HG03139 (cell line): ENCODE measurements at regions not wholly inside any gene's neighbourhood (a gene's known extent, or its start where the extent isn't known, plus 50 kb on each side); places are given as distances from the start of the nearest gene placed in this dataset.

ENCODE experiments used
- ATAC-seq: cut with Tn5 transposase; IDR thresholded peaks from one replicate; pipeline ENCODE4 v1.9.1; 2021; ENCODE audit not compliant: unreplicated experiment

GRCh38 chr20:4560667-4561066, 125.6 kb upstream of the PRNP start:
- ATAC-seq = no peak

GRCh38 chr20:4559906-4560305, 126.3 kb upstream of the PRNP start:
- no peak for ATAC-seq

DNA sequence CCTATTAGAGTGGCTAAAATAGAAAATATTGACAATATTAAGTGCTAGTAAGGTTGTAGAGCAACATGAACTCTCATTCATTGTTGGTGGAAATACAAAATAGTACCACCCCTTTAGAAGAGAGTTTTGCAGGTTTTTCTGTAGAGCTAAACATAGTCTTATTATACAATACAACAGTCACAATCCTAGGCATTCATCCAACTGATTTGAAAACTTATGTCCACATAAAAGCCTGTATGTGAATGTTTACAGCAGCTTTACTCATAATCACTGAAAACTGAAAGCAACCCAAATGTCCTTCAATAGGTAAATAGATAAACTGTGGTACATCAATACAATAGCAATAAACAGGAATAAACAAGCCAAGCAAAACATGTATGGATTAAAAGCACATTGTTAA, 127.2 kb upstream of the PRNP start:
- no peak for ATAC-seq

DNA sequence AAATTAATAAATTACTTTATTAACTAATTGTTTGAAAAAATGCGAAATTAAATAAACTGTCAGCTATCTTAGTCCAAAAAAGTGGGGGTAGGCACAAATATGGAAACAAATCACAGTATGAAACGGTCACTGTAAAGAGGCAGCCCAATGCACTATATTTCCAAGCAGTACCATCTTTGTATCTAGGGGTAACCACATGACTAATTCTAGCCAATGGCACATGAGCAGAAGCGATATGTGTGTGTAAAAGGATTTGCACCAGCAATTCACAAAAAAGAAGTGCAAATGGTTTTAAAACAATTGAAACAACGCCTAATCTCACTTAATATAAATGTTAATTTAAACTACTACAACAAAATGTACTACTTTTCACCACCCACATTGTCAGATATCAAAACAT, 129.5 kb upstream of the PRNP start:
- ATAC-seq = no peak

DNA sequence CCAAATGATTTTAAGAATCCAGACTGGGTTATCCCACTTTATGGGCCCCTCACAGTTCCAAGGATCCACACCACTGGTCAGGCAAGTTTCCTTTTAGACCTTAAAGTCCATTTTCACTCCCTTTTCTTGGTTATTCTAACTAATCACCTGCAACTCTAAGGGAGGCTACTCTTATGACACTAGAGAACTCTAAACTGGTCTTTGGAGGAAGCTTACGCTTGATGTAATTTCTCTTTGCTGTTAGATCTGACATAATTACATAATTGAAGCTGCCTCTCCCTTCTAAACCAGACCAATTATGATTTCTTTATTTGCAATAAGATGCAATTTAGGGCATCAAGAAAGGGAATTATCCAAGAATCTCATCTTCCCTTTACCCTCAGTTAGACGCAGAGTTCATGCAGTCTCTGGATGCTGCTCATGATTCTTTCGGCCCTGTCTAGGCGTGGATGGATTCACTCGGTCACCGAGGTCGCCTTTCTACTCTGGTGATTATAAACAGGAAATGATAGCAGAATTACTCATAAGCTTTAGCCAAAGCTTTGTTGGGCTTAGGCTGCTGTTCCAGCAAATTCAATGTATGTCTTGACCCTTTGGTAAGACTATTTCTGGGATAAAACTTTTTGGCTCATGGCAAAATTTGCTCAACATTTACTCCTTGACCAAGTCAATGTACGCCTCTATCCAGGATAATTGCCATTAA, 130.9 kb upstream of the PRNP start:
- no peak for ATAC-seq

- ATAC-seq = no peak
Observed at GRCh38 chr20:4554346-4554745, 131.9 kb upstream of the PRNP start.

GRCh38 chr20:4552075-4552640, 134.1 kb upstream of the PRNP start:
- no peak for ATAC-seq

GRCh38 chr20:4550740-4551139, 135.5 kb upstream of the PRNP start:
- no peak for ATAC-seq

DNA sequence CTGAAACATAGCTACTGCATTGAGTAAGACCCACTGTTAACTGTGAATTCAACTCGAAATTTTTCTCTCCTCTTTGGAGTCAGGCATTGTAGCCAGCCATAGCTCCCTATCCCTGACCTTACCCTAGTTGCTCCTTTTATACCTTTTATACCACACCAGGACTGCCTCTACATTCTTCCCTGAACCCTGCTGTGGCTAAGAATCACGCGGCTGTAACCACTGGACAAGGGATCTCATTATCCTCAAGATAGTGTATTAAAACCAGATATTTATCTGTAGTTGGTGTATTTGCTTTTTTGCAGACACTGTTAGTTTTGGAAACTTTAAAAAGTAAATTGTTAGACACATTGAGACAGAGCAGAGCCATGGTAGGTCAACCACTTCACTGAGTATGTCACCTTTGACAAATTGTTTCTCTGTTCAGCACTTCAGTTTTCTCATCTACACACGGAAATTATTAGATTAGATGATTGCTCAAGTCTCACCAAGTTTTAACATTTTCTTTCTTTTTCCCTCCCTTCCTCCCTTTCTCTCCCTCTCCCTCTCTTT, 136.5 kb upstream of the PRNP start:
- ATAC-seq = no peak

DNA sequence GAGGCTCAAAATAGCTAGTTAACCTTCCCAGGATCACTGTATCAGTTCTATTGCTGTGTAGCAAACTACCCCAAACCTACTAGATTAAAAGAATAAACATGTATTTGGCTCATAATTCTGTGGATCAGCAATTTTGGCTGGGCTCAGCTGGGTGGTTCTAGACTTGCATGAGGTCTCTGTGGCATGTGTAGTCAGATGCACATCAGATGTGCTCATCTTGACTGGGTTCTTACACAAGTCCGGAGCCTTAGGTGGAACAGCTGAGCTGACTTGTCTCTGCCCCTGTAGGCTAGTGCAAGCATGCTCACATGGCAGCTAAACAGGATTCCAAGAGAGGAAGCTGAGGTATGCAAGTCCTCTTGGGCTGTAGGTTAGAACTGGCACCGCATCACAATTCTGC, 137.7 kb upstream of the PRNP start:
- no peak for ATAC-seq

- no peak for ATAC-seq
Observed at GRCh38 chr20:4546786-4547185, 139.5 kb upstream of the PRNP start.

DNA sequence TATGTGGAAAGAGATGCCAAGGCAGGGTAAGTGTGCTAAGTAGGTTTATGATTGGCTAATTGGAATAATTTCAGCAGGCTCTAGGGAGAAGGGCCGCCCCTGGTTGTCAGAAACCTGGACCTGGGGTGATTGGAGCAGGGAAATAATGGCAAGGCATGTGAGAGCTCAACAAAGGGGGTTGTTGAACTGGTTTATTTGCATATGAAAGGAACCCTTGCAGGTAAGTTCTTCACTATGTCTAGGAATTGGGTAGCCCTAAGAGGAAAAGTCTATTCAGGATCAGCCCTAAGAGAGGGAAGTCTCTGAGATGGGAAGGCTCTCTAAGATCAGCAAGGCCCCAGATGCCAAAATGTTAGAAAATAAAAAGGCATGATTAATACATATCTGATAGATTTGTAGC, 139.9 kb upstream of the PRNP start:
- ATAC-seq = no peak

DNA sequence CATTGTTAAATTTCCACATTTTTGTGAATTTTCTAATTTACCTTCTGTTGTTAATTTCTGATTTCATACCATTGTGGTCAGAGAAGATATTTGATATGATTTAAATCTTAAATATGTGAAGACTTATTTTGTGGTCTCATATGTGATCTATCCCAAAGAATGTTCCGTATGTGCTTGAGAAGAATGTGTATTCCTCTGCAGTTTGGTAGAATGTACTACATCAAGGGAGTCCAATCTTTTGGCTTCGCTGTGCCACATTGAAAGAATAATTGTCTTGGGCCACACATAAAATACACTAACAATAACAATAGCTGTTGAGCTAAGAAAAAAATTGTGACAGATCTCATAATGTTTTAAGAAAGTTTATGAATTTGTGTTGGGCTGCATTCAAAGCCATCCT, 140.7 kb upstream of the PRNP start:
- no peak for ATAC-seq

DNA sequence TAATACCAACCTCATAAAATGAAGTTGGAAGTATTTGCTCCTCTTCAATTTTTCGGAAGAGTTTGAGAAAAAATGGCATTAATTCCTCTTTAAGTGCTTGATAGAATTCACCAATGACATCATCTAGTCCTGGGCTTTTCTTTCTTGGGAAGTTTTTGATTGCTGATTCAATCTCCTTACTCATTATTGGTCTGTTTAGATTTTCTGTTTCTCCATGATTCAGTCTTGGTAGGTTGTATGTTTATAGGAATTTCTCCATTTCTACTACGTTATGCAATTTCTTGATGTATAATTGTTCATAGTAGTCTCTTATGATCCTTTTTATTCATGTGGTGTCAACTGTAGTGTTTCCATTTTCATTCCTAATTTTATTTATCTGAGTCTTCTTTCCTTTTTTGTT, 141.5 kb upstream of the PRNP start:
- ATAC-seq = no peak

- no peak for ATAC-seq
Observed at GRCh38 chr20:4542270-4542669, 144.0 kb upstream of the PRNP start.

- ATAC-seq = no peak
Observed at GRCh38 chr20:4534315-4534714, 151.9 kb upstream of the PRNP start.

- ATAC-seq = no peak
Observed at GRCh38 chr20:4533368-4534133, 152.7 kb upstream of the PRNP start.

DNA sequence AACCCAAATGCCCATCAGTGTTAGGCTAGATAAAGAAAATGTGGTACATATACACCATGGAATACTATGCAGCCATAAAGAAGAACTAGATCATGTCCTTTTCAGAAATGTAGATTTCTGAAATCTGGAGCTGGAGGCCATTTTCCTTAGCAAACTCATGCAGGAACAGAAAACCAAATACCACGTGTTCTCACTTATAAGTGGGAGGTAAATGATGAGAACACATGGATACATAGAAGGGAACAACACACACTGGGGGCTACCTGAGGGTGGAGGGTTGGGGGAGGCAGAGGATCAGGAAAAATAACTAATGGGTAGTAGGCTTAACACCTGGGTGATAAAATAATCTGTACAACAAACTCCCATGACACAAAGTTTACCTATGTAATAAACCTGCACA, 153.5 kb upstream of the PRNP start:
- no peak for ATAC-seq

DNA sequence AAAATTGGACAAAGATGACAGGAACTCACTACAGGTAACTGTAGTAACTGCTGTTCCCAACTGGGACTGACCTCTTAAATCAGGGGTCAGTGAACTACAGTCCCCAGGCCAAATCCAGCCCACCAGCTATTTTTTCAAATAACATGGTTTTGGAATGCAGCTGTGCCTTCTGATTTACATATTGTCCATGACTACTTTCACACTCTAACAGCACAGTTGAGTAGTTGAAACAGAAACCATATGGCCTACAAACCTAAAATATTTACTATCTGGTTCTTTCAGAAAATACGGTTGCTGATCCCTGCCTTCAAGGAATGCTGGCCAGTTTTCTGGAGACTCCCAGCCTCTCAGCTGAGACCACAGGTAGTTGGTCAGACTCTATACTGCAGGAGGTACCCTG, 161.5 kb upstream of the PRNP start:
- no peak for ATAC-seq

DNA sequence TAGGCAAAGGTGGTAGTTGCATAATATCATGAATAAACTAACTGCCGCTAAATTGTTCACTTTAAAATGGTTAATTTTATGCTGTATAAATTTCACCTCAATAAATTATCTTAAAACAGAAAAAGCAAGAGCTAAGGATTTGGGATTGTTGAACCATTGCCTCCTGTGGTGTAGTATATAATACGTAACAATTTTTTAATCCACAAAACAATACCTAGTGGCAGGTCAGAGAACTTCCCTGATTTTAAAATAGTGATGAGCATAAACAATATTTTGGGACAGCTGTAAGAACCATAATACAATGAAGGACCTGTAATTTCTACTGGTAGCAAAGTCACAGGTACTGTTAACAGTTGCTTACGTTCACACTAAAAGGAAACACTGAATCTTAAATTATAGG, 161.9 kb upstream of the PRNP start:
- no peak for ATAC-seq

DNA sequence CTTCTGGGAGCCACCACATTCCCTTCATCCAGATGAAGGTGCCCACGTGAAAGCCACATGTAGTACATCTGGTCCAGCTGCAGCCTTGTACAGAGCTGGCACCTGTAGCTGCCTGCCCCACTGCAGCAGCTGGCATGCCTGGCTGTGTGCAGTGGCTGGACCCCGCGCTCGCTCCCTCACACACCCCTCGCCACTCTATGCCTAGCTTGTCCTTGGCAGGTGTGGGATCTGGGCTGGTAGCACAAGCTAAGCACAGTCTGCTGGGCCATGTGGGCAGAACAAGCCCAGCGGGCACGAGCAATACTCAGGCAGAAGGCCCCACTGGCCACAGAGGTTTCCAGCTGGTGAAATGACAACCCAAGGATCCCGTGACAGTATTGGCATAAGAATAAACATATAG, 163.9 kb upstream of the PRNP start:
- ATAC-seq = no peak
